HEK293 (cell line): ENCODE measurements at regions not wholly inside any gene's neighbourhood (a gene's known extent, or its start where the extent isn't known, plus 50 kb on each side); places are given as distances from the start of the nearest gene placed in this dataset.

Source experiments
- CTCF ChIP-seq: fragments of 450-650 bp; formaldehyde crosslinking; IDR thresholded peaks from 2 replicates; pipeline ENCODE4 v1.5.1; 2016; ENCODE audit warnings: missing biosample characterization, missing genetic modification characterization
- YY1 ChIP-seq: fragments of 450-650 bp; formaldehyde crosslinking; IDR thresholded peaks from 2 replicates; pipeline ENCODE4 v1.5.1; 2018; ENCODE audit warnings: missing biosample characterization, missing genetic modification characterization
- ZBTB1 ChIP-seq: fragments of 450-650 bp; formaldehyde crosslinking; IDR thresholded peaks from 2 replicates; pipeline ENCODE4 v1.5.1; 2016; ENCODE audit warnings: missing biosample characterization, missing genetic modification characterization
- ZBTB21 ChIP-seq: fragments of 450-650 bp; formaldehyde crosslinking; IDR thresholded peaks from 2 replicates; pipeline ENCODE4 v1.5.1; 2017; ENCODE audit warnings: missing biosample characterization, missing genetic modification characterization
- ZNF121 ChIP-seq: fragments of 450-650 bp; formaldehyde crosslinking; IDR thresholded peaks from 2 replicates; pipeline ENCODE4 v1.5.1; 2016; ENCODE audit warnings: missing biosample characterization, missing genetic modification characterization
- ZNF549 ChIP-seq: fragments of 450-650 bp; IDR thresholded peaks from 2 replicates; pipeline ENCODE4 v1.5.1; 2018; ENCODE audit warnings: missing biosample characterization, missing genetic modification characterization, mild to moderate bottlenecking, inconsistent platforms, moderate library complexity
- ZNF670 ChIP-seq: fragments of 450-650 bp; formaldehyde crosslinking; IDR thresholded peaks from 2 replicates; pipeline ENCODE4 v1.5.1; 2016; ENCODE audit warnings: missing biosample characterization, missing genetic modification characterization, low read depth

DNA sequence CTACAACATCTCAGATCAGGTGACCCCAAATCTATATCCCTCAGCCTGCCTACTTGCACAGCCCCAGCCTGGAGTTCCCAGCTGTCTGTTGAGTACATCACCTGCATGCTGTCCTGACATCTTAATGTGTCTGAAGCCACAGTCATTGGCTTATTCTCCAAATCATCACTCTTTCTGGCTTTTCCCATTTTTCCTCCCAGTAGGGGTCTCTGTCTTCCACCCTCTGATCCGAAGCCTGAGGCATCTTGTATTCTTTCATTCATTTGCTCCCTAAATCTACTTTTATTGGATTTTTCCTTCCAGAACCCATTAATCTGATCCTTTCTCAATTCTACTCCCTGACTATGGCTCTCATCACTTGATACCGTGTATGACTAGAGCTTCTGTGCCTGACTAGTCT, 332.9 kb upstream of the DCC start:
- TF ChIP-seq ZNF549 (tag by site-specific recombination) (no peak), YY1 (tag by site-specific recombination) (no peak), ZBTB21 (no peak), ZNF121 (no peak), ZBTB1 (tag by site-specific recombination) (no peak), CTCF (tag by site-specific recombination) (no peak), ZNF670 (tag by site-specific recombination) (no peak)
